ENCODE measurements at regions not wholly inside any gene's neighbourhood (a gene's known extent, or its start where the extent isn't known, plus 50 kb on each side); places are given as distances from the start of the nearest gene placed in this dataset.

GRCh38 chr2:173419506-173419905 lies 64.8 kb downstream of the CDCA7 start:
- no peak for ATAC-seq
- no peak for TF ChIP-seq CTCF (IDR thresholded peaks at IDR 0.05)
- Histone ChIP-seq H3K4me3 (no peak overlapping the region), H3K36me3 (no peaks in the 10 kb centered on the region), H3K27ac (no peak overlapping the region), H3K4me1 (no peaks in the 10 kb centered on the region), H3K27me3 (peaks cover 0 to 10% of the 10 kb centered on the region in 2 donors), H3K9me3 (no peaks in the 10 kb centered on the region)
- no peak for DNase-seq
- intact Hi-C loops (cut with DNase I): no loop called here

- ATAC-seq: no peak
- no peak overlapping the region for H3K27ac ChIP-seq
- no peaks in the 10 kb centered on the region for H3K4me1 ChIP-seq
- TF ChIP-seq CTCF (IDR thresholded peaks at IDR 0.05): no peak
- H3K27me3 ChIP-seq: peaks cover 0 to 6% of the 10 kb centered on the region in 2 donors
- no peak for DNase-seq
- intact Hi-C loops (cut with DNase I): no loop called here
- no peaks in the 10 kb centered on the region for H3K9me3 ChIP-seq
- H3K36me3 ChIP-seq: no peaks in the 10 kb centered on the region
- H3K4me3 ChIP-seq: no peak overlapping the region
Measured at GRCh38 chr2:173424886-173425285, 70.2 kb downstream of the CDCA7 start.

GRCh38 chr2:173427887-173428668 lies 73.4 kb downstream of the CDCA7 start:
- no peaks in the 10 kb centered on the region for H3K36me3 ChIP-seq
- peaks cover 0 to 10% of the 10 kb centered on the region in 2 donors for H3K27me3 ChIP-seq
- TF ChIP-seq CTCF (IDR thresholded peaks at IDR 0.05): no peak
- DNase-seq (no peak), ATAC-seq (peak; percentile 58)
- no peak overlapping the region for H3K4me3 ChIP-seq
- no peaks in the 10 kb centered on the region for H3K9me3 ChIP-seq
- H3K4me1 ChIP-seq: no peaks in the 10 kb centered on the region
- intact Hi-C loops (cut with DNase I): no loop called here
- H3K27ac ChIP-seq: no peak overlapping the region

- DNase-seq: no peak
- Histone ChIP-seq H3K27ac (no peak overlapping the region), H3K4me3 (no peak overlapping the region), H3K4me1 (no peaks in the 10 kb centered on the region), H3K27me3 (peaks cover 0 to 10% of the 10 kb centered on the region in 2 donors), H3K36me3 (no peaks in the 10 kb centered on the region), H3K9me3 (no peaks in the 10 kb centered on the region)
- TF ChIP-seq CTCF (IDR thresholded peaks at IDR 0.05): no peak
- ATAC-seq: no peak
- intact Hi-C loops (cut with DNase I): no loop called here
Measured at GRCh38 chr2:173431191-173431590, 76.5 kb downstream of the CDCA7 start.

- no peak overlapping the region for H3K27ac ChIP-seq
- DNase-seq (no peak), ATAC-seq (no peak)
- no peaks in the 10 kb centered on the region for H3K9me3 ChIP-seq
- no peaks in the 10 kb centered on the region for H3K36me3 ChIP-seq
- intact Hi-C loops (cut with DNase I): no loop called here
- no peaks in the 10 kb centered on the region for H3K4me1 ChIP-seq
- no peak for TF ChIP-seq CTCF (IDR thresholded peaks at IDR 0.05)
- H3K27me3 ChIP-seq: peaks cover 0 to 10% of the 10 kb centered on the region in 2 donors
- H3K4me3 ChIP-seq: no peak overlapping the region
Measured at GRCh38 chr2:173432049-173432754, 77.5 kb downstream of the CDCA7 start.

Data from left lung (tissue), 4 donors.